ENCODE measurements at regions not wholly inside any gene's neighbourhood (a gene's known extent, or its start where the extent isn't known, plus 50 kb on each side); places are given as distances from the start of the nearest gene placed in this dataset.

GRCh38 chr1:79667848-79668696, 661.5 kb upstream of the ADGRL4 start:
- Histone ChIP-seq H3K9me3 (ENCODE audit: control insufficient read depth in 2 of 3, insufficient read depth in 1 of 3, low read length in 3 of 3) (no peaks in the 10 kb centered on the region), H3K27ac (ENCODE audit: low read depth in 2 of 2, low read length in 2 of 2) (no peak overlapping the region), H3K9ac (ENCODE audit: low read length in 3 of 3) (no peak overlapping the region), H3K27me3 (ENCODE audit: control insufficient read depth, insufficient read depth, low read length) (no peaks in the 10 kb centered on the region), H3K36me3 (ENCODE audit: control insufficient read depth in 2 of 3, insufficient read depth in 3 of 3, low read length in 3 of 3) (no peaks in the 10 kb centered on the region), H3K4me3 (ENCODE audit: low read length in 3 of 3) (no peak overlapping the region), H3K4me1 (ENCODE audit: control insufficient read depth in 2 of 3, insufficient read depth in 2 of 3, low read depth in 1 of 3, low read length in 3 of 3) (no peaks in the 10 kb centered on the region)
- no peak for TF ChIP-seq CTCF (IDR thresholded peaks at IDR 0.05; ENCODE audit: borderline replicate concordance, extremely low read depth, insufficient read depth)
- FAIRE-seq (no peak), DNase-seq (no peak)
- intact Hi-C loops (cut with DNase I): no loop called here

- H3K36me3 ChIP-seq (ENCODE audit: control insufficient read depth in 2 of 3, insufficient read depth in 3 of 3, low read length in 3 of 3): no peaks in the 10 kb centered on the region
- no peak for DNase-seq
- H3K9ac ChIP-seq (ENCODE audit: low read length in 3 of 3): no peak overlapping the region
- H3K27ac ChIP-seq (ENCODE audit: low read depth in 2 of 2, low read length in 2 of 2): no peak overlapping the region
- no peak for TF ChIP-seq CTCF (IDR thresholded peaks at IDR 0.05; ENCODE audit: borderline replicate concordance, extremely low read depth, insufficient read depth)
- no peaks in the 10 kb centered on the region for H3K9me3 ChIP-seq (ENCODE audit: control insufficient read depth in 2 of 3, insufficient read depth in 1 of 3, low read length in 3 of 3)
- no peak for FAIRE-seq
- no peak overlapping the region for H3K4me3 ChIP-seq (ENCODE audit: low read length in 3 of 3)
- intact Hi-C loops (cut with DNase I): no loop called here
- H3K27me3 ChIP-seq (ENCODE audit: control insufficient read depth, insufficient read depth, low read length): no peaks in the 10 kb centered on the region
- no peaks in the 10 kb centered on the region for H3K4me1 ChIP-seq (ENCODE audit: control insufficient read depth in 2 of 3, insufficient read depth in 2 of 3, low read depth in 1 of 3, low read length in 3 of 3)
Observed at GRCh38 chr1:79667166-79667565, 660.6 kb upstream of the ADGRL4 start.

GRCh38 chr1:79663916-79664315, 657.4 kb upstream of the ADGRL4 start:
- Histone ChIP-seq H3K4me3 (ENCODE audit: low read length in 3 of 3) (no peak overlapping the region), H3K36me3 (ENCODE audit: control insufficient read depth in 2 of 3, insufficient read depth in 3 of 3, low read length in 3 of 3) (no peaks in the 10 kb centered on the region), H3K27ac (ENCODE audit: low read depth in 2 of 2, low read length in 2 of 2) (no peak overlapping the region), H3K9me3 (ENCODE audit: control insufficient read depth in 2 of 3, insufficient read depth in 1 of 3, low read length in 3 of 3) (no peaks in the 10 kb centered on the region), H3K27me3 (ENCODE audit: control insufficient read depth, insufficient read depth, low read length) (no peaks in the 10 kb centered on the region), H3K9ac (ENCODE audit: low read length in 3 of 3) (no peak overlapping the region), H3K4me1 (ENCODE audit: control insufficient read depth in 2 of 3, insufficient read depth in 2 of 3, low read depth in 1 of 3, low read length in 3 of 3) (no peaks in the 10 kb centered on the region)
- TF ChIP-seq CTCF (IDR thresholded peaks at IDR 0.05; ENCODE audit: borderline replicate concordance, extremely low read depth, insufficient read depth): no peak
- FAIRE-seq (no peak), DNase-seq (no peak)
- intact Hi-C loops (cut with DNase I): no loop called here

Measured in kidney (tissue), 13 donors.